K562 (cell line): ENCODE measurements at regions not wholly inside any gene's neighbourhood (a gene's known extent, or its start where the extent isn't known, plus 50 kb on each side); places are given as distances from the start of the nearest gene placed in this dataset.

ENCODE experiments used
- ATAC-seq: fragments of 200-7000 bp; cut with Tn5 transposase; 3 replicates; pipeline ENCODE4 v1.9.1; 2020; ENCODE audit warnings: moderate library complexity
- BruUV-seq: library from RNA; stranded (reverse); fragments of 400-500 nt; replicated peaks from 2 replicates; lab custom pipeline; 2021; lab: Mats Ljungman, UMichigan
- CTCF ChIA-PET: fragments of 300-600 bp; formaldehyde crosslinking; extraction: SDS; loops from one replicate; lab custom pipeline; 2021; ENCODE audit warnings: low intra/inter-chr PET ratio; lab: Yijun Ruan, JAX
- POLR2A ChIA-PET: fragments of 300-600, 350-650 bp; sonication (Branson Sonifier 250); formaldehyde crosslinking; extraction: SDS; loops from one replicate; lab custom pipeline; 2021; ENCODE audit warnings: antibody characterized with exemption, inconsistent platforms; lab: Yijun Ruan, JAX
- DNase-seq, 4 experiments: peaks; one replicate each; pipeline versions ENCODE4 v3.0.0 to v3.0.0-alpha.2; 2011 to 2018; ENCODE audit warnings: low spot score in 3 of 4, mixed read lengths in 3 of 4; ENCODE audit errors: extremely low read depth in 1 of 4
- FAIRE-seq: peaks from 2 replicates; lab custom pipeline; 2011; peaks lifted over from hg19 to GRCh38; lab: Jason Lieb, UNC
- H2AFZ ChIP-seq: 2 replicates; pipeline ENCODE4 v1.6.0; 2011; ENCODE audit warnings: low read depth, low read length, control low read depth, inconsistent platforms
- H3K27ac ChIP-seq: fragments of 200-600 bp; 3 replicates; pipeline ENCODE4 v1.8.0; 2011; ENCODE audit warnings: low read depth, mild to moderate bottlenecking, control low read depth, inconsistent platforms, low read length, moderate library complexity, mixed read lengths; ENCODE audit errors: extremely low read depth
- H3K27me3 ChIP-seq, 2 experiments: fragments of 300-600 bp in 1 of 2; 2 replicates in 1 of 2; 3 replicates in 1 of 2; pipeline versions ENCODE4 v1.6.0 to v1.8.0; 2011; ENCODE audit warnings: inconsistent platforms in 2 of 2, low read length in 2 of 2, mild to moderate bottlenecking in 1 of 2, mixed read lengths in 1 of 2, moderate library complexity in 1 of 2; ENCODE audit not compliant: control insufficient read depth in 2 of 2, insufficient read depth in 2 of 2
- H3K36me3 ChIP-seq: fragments of 300-600 bp; 3 replicates; pipeline ENCODE4 v1.8.0; 2011; ENCODE audit warnings: mild to moderate bottlenecking, low read length, inconsistent platforms; ENCODE audit not compliant: control insufficient read depth, insufficient read depth
- H3K4me1 ChIP-seq, 2 experiments: fragments of 200-600 bp in 1 of 2; replicated peaks in 1 of 2; 2 replicates in 1 of 2; 3 replicates in 1 of 2; pipeline versions ENCODE4 v1.5.1 to v1.8.0; 2011; ENCODE audit warnings: inconsistent platforms in 2 of 2, low read length in 2 of 2, mild to moderate bottlenecking in 1 of 2, mixed read lengths in 1 of 2, moderate library complexity in 1 of 2; ENCODE audit not compliant: control insufficient read depth in 2 of 2, insufficient read depth in 2 of 2
- H3K4me2 ChIP-seq: 2 replicates; pipeline ENCODE4 v1.6.1; 2011; ENCODE audit warnings: low read length, control low read depth, inconsistent platforms, mixed read lengths; ENCODE audit not compliant: insufficient read depth
- H3K4me3 ChIP-seq: fragments of 200-600 bp; sonication (generic), shearing (Covaris generic); 2 replicates; pipeline ENCODE4 v1.5.1; 2016; ENCODE audit warnings: control low read depth, inconsistent platforms
- H3K79me2 ChIP-seq: fragments of 200-600 bp; 3 replicates; pipeline ENCODE4 v1.8.0; 2011; ENCODE audit warnings: low read length, inconsistent platforms; ENCODE audit not compliant: control insufficient read depth, insufficient read depth
- H3K9ac ChIP-seq, 2 experiments: 2 replicates each; pipeline versions ENCODE4 v1.6.0 to v1.6.1; 2011; ENCODE audit warnings: low read depth in 2 of 2, low read length in 2 of 2, control low read depth in 1 of 2, inconsistent platforms in 1 of 2, mild to moderate bottlenecking in 1 of 2, mixed read lengths in 1 of 2; ENCODE audit not compliant: insufficient read depth in 1 of 2
- H3K9me1 ChIP-seq: one replicate; pipeline ENCODE4 v1.6.0; 2011; ENCODE audit warnings: inconsistent platforms, mild to moderate bottlenecking, low read length, moderate library complexity; ENCODE audit not compliant: control insufficient read depth, insufficient read depth
- H3K9me3 ChIP-seq: replicated peaks from 2 replicates; pipeline ENCODE4 v1.5.1; 2011; ENCODE audit warnings: low read depth, low read length, inconsistent platforms; ENCODE audit not compliant: control insufficient read depth, insufficient read depth
- H4K20me1 ChIP-seq: replicated peaks from 2 replicates; pipeline ENCODE4 v1.6.1; 2011; ENCODE audit warnings: low read length, inconsistent platforms, mixed read lengths; ENCODE audit not compliant: control insufficient read depth, insufficient read depth
- BCOR ChIP-seq: fragments of 450-650 bp; IDR thresholded peaks from 2 replicates; pipeline ENCODE4 v1.6.1; 2016
- BRCA1 ChIP-seq, 2 experiments: fragments of 450-650 bp in 1 of 2; sonication (generic) in 1 of 2; formaldehyde crosslinking in 1 of 2; IDR thresholded peaks; 2 replicates each; pipeline versions ENCODE4 v1.5.0 to v1.6.1; 2017 to 2020; ENCODE audit warnings: mild to moderate bottlenecking in 1 of 2, missing genetic modification reagents in 1 of 2
- CBFB ChIP-seq: sonication (generic); formaldehyde crosslinking; IDR thresholded peaks from 2 replicates; pipeline ENCODE4 v1.4.0; 2020; ENCODE audit warnings: mild to moderate bottlenecking, missing genetic modification reagents
- CREM ChIP-seq: IDR thresholded peaks from 2 replicates; pipeline ENCODE4 v1.6.1; 2014; ENCODE audit warnings: antibody characterized with exemption, low read depth
- DMBX1 ChIP-seq: fragments of 250-450 bp; sonication (Bioruptor Pico); IDR thresholded peaks from 2 replicates; pipeline ENCODE4 v1.8.0; 2022; ENCODE audit warnings: inconsistent platforms, mild to moderate bottlenecking, moderate library complexity, borderline replicate concordance
- EP400 ChIP-seq: fragments of 450-650 bp; IDR thresholded peaks from 2 replicates; pipeline ENCODE4 v1.6.1; 2017; ENCODE audit warnings: antibody characterized with exemption, mild to moderate bottlenecking, moderate library complexity
- IRF1 ChIP-seq: sonication (generic); formaldehyde crosslinking; IDR thresholded peaks from 2 replicates; pipeline ENCODE4 v1.8.0; 2022; ENCODE audit warnings: missing genetic modification reagents, mild to moderate bottlenecking, borderline replicate concordance
- JUNB ChIP-seq: fragments of 450-650 bp; formaldehyde crosslinking; conservative IDR thresholded peaks from 2 replicates; pipeline ENCODE4 v1.4.0; 2020; ENCODE audit warnings: mild to moderate bottlenecking
- MXI1 ChIP-seq: IDR thresholded peaks from 2 replicates; pipeline ENCODE4 v1.6.1; 2011; ENCODE audit warnings: low read depth, mild to moderate bottlenecking, improper control_type of control experiment, low read length
- MYC ChIP-seq, 2 experiments: fragments of 250-450 bp in 1 of 2; sonication (Bioruptor Pico) in 1 of 2; IDR thresholded peaks; 2 replicates each; pipeline versions ENCODE4 v1.5.1 to v1.6.1; 2012 to 2021; ENCODE audit warnings: low read depth in 2 of 2, borderline replicate concordance in 1 of 2, improper control_type of control experiment in 1 of 2, low read length in 1 of 2, mild to moderate bottlenecking in 1 of 2, moderate library complexity in 1 of 2
- NFIX ChIP-seq: fragments of 250-450 bp; sonication (Bioruptor Pico); IDR thresholded peaks from 2 replicates; pipeline ENCODE4 v1.4.0; 2020; ENCODE audit warnings: low read depth, mild to moderate bottlenecking, moderate library complexity
- TCF15 ChIP-seq: fragments of 250-450 bp; sonication (Bioruptor Pico); IDR thresholded peaks from 2 replicates; pipeline ENCODE4 v1.8.0; 2022; ENCODE audit warnings: moderate library complexity, mild to moderate bottlenecking, inconsistent platforms
- THAP7 ChIP-seq: fragments of 250-450 bp; sonication (Bioruptor Pico); IDR thresholded peaks from 2 replicates; pipeline ENCODE4 v1.5.0; 2021
- U2AF1 ChIP-seq: fragments of 200-400 bp; formaldehyde crosslinking; optimal IDR thresholded peaks from 2 replicates; pipeline ENCODE3; 2017; ENCODE audit warnings: mild to moderate bottlenecking, low read depth, low read length, moderate library complexity
- WHSC1 ChIP-seq: IDR thresholded peaks from one replicate; pipeline ENCODE4 v1.6.1; 2012; ENCODE audit warnings: low read length, control low read depth, inconsistent platforms
- ZNF282 ChIP-seq: sonication (generic); formaldehyde crosslinking; IDR thresholded peaks from 2 replicates; pipeline ENCODE4 v1.8.1; 2023; ENCODE audit warnings: missing genetic modification reagents
- ZNF431 ChIP-seq: sonication (generic); formaldehyde crosslinking; IDR thresholded peaks from 2 replicates; pipeline ENCODE4 v1.8.0; 2022; ENCODE audit warnings: mild to moderate bottlenecking, missing genetic modification reagents
- ZNF444 ChIP-seq: fragments of 250-450 bp; sonication (Bioruptor Pico); IDR thresholded peaks from 2 replicates; pipeline ENCODE4 v1.4.0; 2020; ENCODE audit warnings: mild to moderate bottlenecking, moderate library complexity
- ZNF589 ChIP-seq: fragments of 200-800 bp; sonication (Bioruptor generic); IDR thresholded peaks from 2 replicates; pipeline ENCODE4 v1.6.1; 2016; ENCODE audit warnings: low read depth, missing genetic modification characterization, missing compliant biosample characterization
- WGBS: fragments of 100-300 bp; shearing (Covaris generic); methylation state at CpG from one replicate; pipeline ENCODE4 v1.1.6; 2016; ENCODE audit warnings: low coverage, mixed read lengths; ENCODE audit not compliant: insufficient coverage; ENCODE audit errors: missing lambda C conversion rate; 5-methylcytosine and 5-hydroxymethylcytosine counted together
- in situ Hi-C: fragments of 300-500 bp; cut with MboI; formaldehyde crosslinking; loops from 4 replicates; pipeline ENCODE4 v1.15.0; 2018; ENCODE audit warnings: inconsistent platforms, mixed read lengths
- intact Hi-C: fragments of 100-400 bp; cut with micrococcal nuclease; formaldehyde crosslinking; loops from 2 replicates; pipeline ENCODE4 v1.14.2; 2022

DNA sequence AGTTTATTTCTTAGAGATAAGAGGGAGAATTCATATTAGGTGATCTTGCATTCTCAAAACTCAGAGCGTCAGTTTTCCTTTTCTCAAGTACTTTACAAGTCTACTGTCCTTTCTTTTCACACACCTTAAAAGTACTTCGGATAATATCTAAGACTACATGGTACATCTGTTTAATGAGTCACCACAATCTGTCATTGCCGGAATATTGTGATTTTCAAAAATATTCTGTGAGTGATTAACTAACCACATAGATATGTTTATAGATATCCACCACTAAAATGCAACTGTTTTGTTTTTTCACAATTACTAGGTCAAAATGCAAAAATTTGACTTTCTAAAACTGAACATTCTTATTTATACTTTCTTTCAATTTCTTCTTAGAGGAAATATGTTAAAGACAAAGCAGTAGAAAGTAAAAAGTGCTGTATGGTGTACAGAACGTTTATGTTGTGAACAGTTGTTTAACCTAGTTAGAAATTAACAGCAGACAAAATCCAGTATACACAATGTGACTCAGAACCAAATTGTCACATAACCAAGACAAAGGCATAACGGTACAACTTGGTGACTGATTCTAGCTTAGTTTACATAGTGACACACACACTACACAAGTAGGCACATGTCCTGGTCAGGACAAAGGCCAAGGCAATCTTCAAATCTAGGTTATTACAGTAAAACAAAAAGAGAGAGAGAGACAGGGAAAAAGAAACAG is 482.9 kb downstream of the NAF1 start:
- Histone ChIP-seq H3K9me3 (no peaks in the 10 kb centered on the region), H3K27ac (no peak overlapping the region), H3K36me3 (no peaks in the 10 kb centered on the region), H3K79me2 (no peaks in the 10 kb centered on the region), H3K27me3 (no peaks in the 10 kb centered on the region), H3K4me3 (no peak overlapping the region), H3K9ac (no peak overlapping the region), H3K4me2 (no peak overlapping the region), H3K9me1 (no peaks in the 10 kb centered on the region), H3K4me1 (no peaks in the 10 kb centered on the region), H4K20me1 (no peaks in the 10 kb centered on the region), H2AFZ (no peak overlapping the region)
- in situ Hi-C loops (no loop called here), intact Hi-C loops (no loop called here)
- 0% methylated on average over 2 of the region's 5 CpGs for WGBS
- ChIA-PET POLR2A (no interaction called here), CTCF (no interaction called here)
- no TSS peak for BruUV-seq
- TF ChIP-seq ZNF444 (CRISPR knock-in tag) = no peak
- TF ChIP-seq BCOR = no peak
- no peak for TF ChIP-seq CBFB
- no peak for TF ChIP-seq MYC (IDR thresholded peaks at IDR 0.05; ENCODE audit: low read depth, low read length)
- TF ChIP-seq MYC (CRISPR knock-in tag; IDR thresholded peaks at IDR 0.05; ENCODE audit: borderline replicate concordance, low read depth) = no peak
- TF ChIP-seq IRF1 (CRISPR knock-in tag) = no peak
- TF ChIP-seq CREM = no peak
- no peak for TF ChIP-seq THAP7 (CRISPR knock-in tag)
- TF ChIP-seq ZNF431 (CRISPR knock-in tag) = no peak
- TF ChIP-seq TCF15 (CRISPR knock-in tag) = no peak
- TF ChIP-seq JUNB (CRISPR knock-in tag) = no peak
- TF ChIP-seq ZNF282 (CRISPR knock-in tag) = no peak
- no peak for TF ChIP-seq ZNF589
- TF ChIP-seq U2AF1 = no peak
- no peak for TF ChIP-seq BRCA1 (IDR thresholded peaks at IDR 0.05)
- no peak for TF ChIP-seq BRCA1 (CRISPR knock-in tag; IDR thresholded peaks at IDR 0.05)
- TF ChIP-seq MXI1 = no peak
- no peak for TF ChIP-seq EP400
- no peak for TF ChIP-seq NFIX (CRISPR knock-in tag)
- no peak for TF ChIP-seq WHSC1
- no peak for TF ChIP-seq DMBX1
- DNase-seq = no peak
- FAIRE-seq = no peak
- ATAC-seq = no peak
